HEK293 (cell line): ENCODE measurements at regions not wholly inside any gene's neighbourhood (a gene's known extent, or its start where the extent isn't known, plus 50 kb on each side); places are given as distances from the start of the nearest gene placed in this dataset.

ENCODE experiments used
- KLF10 ChIP-seq: fragments of 450-650 bp; IDR thresholded peaks from 2 replicates; pipeline ENCODE4 v1.5.1; 2018; ENCODE audit warnings: missing biosample characterization, mild to moderate bottlenecking, missing genetic modification characterization
- TF ChIP-seq, protein P1 (sequence below): fragments of 450-650 bp; formaldehyde crosslinking; IDR thresholded peaks from 2 replicates; pipeline ENCODE4 v1.5.1; 2016; ENCODE audit warnings: missing biosample characterization, missing genetic modification characterization

DNA sequence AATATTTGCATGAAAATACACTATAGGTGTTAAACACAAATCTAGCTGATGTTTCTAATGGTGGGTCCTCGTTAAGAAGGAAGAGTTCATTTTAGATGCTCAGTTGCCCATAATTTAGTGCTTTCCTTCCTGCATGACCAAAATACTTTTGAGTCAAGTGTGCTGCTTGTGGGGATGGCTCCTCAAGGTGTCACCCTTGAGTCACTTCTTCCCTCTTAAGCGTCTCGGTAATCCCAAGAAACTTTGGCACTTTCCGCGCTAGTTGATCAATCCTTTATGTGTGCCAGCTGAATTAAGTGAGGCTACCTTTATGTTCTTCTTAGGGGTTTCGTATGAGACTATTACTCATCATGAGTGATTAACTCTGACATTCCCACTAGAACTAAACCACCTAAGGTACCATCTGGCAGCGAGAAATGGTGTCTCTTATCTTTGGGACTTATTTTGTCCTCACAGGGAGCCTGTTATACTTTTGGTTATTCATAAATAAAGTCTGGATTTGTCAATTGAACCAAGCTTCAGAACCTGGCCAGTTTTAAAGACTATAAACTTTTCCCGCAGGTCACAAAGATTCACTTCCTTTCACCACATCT is 106.8 kb downstream of the NHLRC3 start:
- TF ChIP-seq, protein P1, sequence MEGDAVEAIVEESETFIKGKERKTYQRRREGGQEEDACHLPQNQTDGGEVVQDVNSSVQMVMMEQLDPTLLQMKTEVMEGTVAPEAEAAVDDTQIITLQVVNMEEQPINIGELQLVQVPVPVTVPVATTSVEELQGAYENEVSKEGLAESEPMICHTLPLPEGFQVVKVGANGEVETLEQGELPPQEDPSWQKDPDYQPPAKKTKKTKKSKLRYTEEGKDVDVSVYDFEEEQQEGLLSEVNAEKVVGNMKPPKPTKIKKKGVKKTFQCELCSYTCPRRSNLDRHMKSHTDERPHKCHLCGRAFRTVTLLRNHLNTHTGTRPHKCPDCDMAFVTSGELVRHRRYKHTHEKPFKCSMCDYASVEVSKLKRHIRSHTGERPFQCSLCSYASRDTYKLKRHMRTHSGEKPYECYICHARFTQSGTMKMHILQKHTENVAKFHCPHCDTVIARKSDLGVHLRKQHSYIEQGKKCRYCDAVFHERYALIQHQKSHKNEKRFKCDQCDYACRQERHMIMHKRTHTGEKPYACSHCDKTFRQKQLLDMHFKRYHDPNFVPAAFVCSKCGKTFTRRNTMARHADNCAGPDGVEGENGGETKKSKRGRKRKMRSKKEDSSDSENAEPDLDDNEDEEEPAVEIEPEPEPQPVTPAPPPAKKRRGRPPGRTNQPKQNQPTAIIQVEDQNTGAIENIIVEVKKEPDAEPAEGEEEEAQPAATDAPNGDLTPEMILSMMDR (tag by site-specific recombination): no peak
- no peak for TF ChIP-seq KLF10 (tag by site-specific recombination)
